Psoas muscle (tissue), 7 donors: ENCODE measurements at regions not wholly inside any gene's neighbourhood (a gene's known extent, or its start where the extent isn't known, plus 50 kb on each side); places are given as distances from the start of the nearest gene placed in this dataset.

Experiments used
- ATAC-seq, 4 donors: fragments of 200-7000 bp; cut with Tn5 transposase; one replicate each; pipeline ENCODE4 v1.9.1; 2020; ENCODE audit warnings: moderate library complexity in 3 of 4, mild to moderate bottlenecking in 2 of 4
- DNase-seq, 2 donors: peaks; one replicate each; pipeline ENCODE4 v3.0.0-alpha.2; 2020
- H3K27ac ChIP-seq: fragments of 200-600 bp; one replicate; pipeline ENCODE4 v1.8.0; 2022
- H3K27me3 ChIP-seq, 3 donors: fragments of 200-600 bp in 1 of 3; one replicate each; pipeline versions ENCODE4 v1.6.1 to v1.8.0; 2013 to 2022; ENCODE audit warnings: low read length in 2 of 3, mild to moderate bottlenecking in 2 of 3, moderate library complexity in 1 of 3; ENCODE audit not compliant: insufficient read depth in 3 of 3
- H3K36me3 ChIP-seq, 2 donors: fragments of 200-600 bp in 1 of 2; one replicate each; pipeline versions ENCODE4 v1.6.1 to v1.8.0; 2013 to 2022; ENCODE audit warnings: low read depth in 1 of 2, mild to moderate bottlenecking in 1 of 2, moderate library complexity in 1 of 2; ENCODE audit not compliant: insufficient read depth in 1 of 2
- H3K4me1 ChIP-seq: fragments of 200-600 bp; one replicate; pipeline ENCODE4 v1.8.0; 2022
- H3K4me3 ChIP-seq: fragments of 200-600 bp; one replicate; pipeline ENCODE4 v1.8.0; 2022; ENCODE audit warnings: mild to moderate bottlenecking
- H3K9me3 ChIP-seq: fragments of 200-600 bp; one replicate; pipeline ENCODE4 v1.8.0; 2022
- CTCF ChIP-seq: fragments of 200-600 bp; IDR thresholded peaks from one replicate; pipeline ENCODE4 v1.8.0; 2022; ENCODE audit warnings: antibody characterized with exemption
- WGBS, 3 donors: extraction: QIAGEN DNeasy Blood & Tissue Kit; methylation state at CpG; one replicate each; pipeline versions ENCODE4 v1.1.6 to v1.1.7; 2013; 5-methylcytosine and 5-hydroxymethylcytosine counted together
- intact Hi-C, 2 donors: fragments of 100-400 bp; cut with DNase I; formaldehyde crosslinking; loops; one replicate each; pipeline versions ENCODE4 v1.11.0 to v1.14.2; 2022
- donor health status: healthy with polysubstance abuse.
- donor health status: DM: no; HTN: no; CAD: no; lungs with moderate emphysema.
- donor health status: Bipolar disorder and iron deficiency.
- donor health status: healthy.
- donor health status: DM: yes; HTN: yes; CAD: no.
- donor health status: DM: no; HTN: no; CAD: no.
- donor health status: DM: yes; HTN: yes; CAD: no.

DNA sequence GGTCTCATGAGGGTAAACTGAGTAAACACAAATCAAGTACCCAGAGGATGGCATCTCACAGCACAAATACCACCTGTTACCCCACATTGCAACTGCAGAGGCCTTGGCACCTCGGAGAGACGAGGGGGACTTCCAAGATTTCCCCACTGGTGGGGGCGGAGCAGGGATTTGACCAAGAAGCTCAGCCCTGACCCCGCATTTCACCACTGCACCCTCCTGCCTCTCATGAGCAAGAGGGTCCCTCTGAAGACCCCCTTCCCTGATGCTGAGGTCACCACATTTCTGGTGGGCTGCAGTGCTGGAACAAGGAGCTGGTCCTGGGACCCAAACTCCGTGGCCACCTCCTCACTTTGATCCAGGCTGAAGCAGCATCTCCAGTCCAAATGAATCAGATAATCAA is 342.4 kb downstream of the NPHP4 start:
- no peak for DNase-seq
- H3K27me3 ChIP-seq = peaks cover 0 to 14% (median 13%) of the 10 kb centered on the region in 3 donors
- intact Hi-C loops = no loop called here

DNA sequence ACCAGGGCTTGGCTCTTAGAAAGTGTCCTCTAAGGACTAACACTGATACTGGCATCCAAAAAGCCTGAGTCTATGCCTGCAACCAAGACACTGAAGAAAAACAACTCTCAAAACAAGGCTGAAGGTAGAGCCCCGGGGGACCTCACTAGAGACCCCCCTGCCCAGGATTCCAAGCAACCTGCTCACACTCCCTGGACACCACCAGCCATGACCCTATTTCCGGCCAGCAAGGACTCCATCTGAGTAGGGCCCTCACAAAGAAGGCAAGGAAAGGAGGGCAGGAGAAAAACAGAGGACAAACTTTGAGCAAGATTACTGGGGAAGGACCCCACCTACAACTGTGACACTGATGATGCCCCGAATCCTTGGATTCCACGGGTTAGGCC is 343.1 kb downstream of the NPHP4 start:
- Histone ChIP-seq H3K4me1 (no peaks in the 10 kb centered on the region), H3K36me3 (no peaks in the 10 kb centered on the region), H3K27ac (no peak overlapping the region), H3K9me3 (no peaks in the 10 kb centered on the region), H3K27me3 (peaks cover 0 to 14% (median 13%) of the 10 kb centered on the region in 3 donors), H3K4me3 (no peak overlapping the region)
- intact Hi-C loops = no loop called here
- TF ChIP-seq CTCF = no peak
- DNase-seq (no peak), ATAC-seq (no peak)
- WGBS, 3 donors = 73 to 92% (median 91%) methylated on average over 4 of the region's 4 CpGs

More for the DNA sequence above, 342.4 kb downstream of the NPHP4 start:
- peaks cover 2% of the 10 kb centered on the region for H3K9me3 ChIP-seq
- no peaks in the 10 kb centered on the region for H3K4me1 ChIP-seq
- WGBS, 3 donors = 84 to 91% (median 87%) methylated on average over 5 of the region's 5 CpGs
- no peak overlapping the region for H3K4me3 ChIP-seq
- no peak for TF ChIP-seq CTCF
- no peak overlapping the region for H3K27ac ChIP-seq
- ATAC-seq = no peak
- H3K36me3 ChIP-seq = no peaks in the 10 kb centered on the region

DNA sequence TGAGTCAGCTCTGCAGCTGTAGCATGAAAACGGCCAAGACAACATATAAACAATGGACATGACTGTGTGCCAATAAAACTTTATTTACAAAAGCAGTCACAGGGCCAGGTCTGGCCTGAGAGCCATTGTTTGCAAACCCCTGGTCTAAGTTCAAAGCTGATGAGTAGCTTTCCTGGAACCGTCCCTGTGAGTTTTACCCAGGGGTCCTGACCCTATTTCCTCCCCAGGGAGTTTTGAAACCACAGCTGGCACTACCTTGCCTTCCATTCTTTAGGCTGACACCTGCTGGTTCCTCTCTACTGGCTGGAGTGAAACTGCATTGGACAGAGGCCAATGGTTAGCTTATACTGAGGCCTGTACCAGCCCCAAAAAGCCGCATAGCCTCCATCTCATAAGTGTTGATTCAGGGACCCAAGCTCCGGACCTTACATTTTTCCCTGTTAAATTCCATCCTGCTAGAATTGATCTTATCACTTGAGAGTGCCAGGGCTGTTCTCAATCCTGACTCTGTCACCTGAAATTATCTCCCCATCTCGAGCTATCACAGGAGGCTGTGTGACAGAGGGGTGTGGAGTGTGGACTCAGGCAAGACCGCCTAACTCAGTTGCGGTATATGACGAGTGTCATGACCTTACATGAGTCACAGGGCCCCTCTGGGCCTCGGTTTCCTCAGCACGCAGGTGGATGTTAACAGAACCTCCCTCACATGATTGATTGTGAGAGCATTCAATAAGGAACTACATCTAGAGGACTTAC is 343.6 kb downstream of the NPHP4 start:
- H3K9me3 ChIP-seq = no peaks in the 10 kb centered on the region
- no peak overlapping the region for H3K27ac ChIP-seq
- intact Hi-C loops = no loop called here
- DNase-seq = no peak
- H3K4me1 ChIP-seq = no peaks in the 10 kb centered on the region
- WGBS, 3 donors = 79 to 82% (median 80%) methylated on average over 10 of the region's 10 CpGs
- no peaks in the 10 kb centered on the region for H3K36me3 ChIP-seq
- H3K27me3 ChIP-seq = peaks cover 0 to 14% (median 13%) of the 10 kb centered on the region in 3 donors
- no peak for ATAC-seq
- H3K4me3 ChIP-seq = no peak overlapping the region
- TF ChIP-seq CTCF = no peak

DNA sequence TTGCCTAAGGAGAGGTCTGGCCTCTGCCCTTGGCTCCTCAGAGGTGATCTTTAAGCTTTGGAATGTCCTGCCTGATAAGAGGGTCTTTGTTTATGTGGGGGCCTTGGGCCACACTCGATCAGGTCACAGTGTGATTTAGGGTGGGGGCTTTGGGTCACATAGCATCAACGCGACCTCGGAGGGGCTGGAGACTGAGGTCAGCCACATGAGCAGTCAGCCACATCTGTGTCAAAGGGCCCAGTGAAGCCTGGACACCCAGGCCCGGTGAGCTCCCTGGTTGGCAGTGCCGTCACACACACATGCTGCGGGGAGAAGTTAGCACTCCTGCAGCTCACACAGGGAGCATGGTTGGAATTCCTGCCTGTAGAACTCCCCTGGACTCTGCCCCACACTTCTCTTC is 345.0 kb downstream of the NPHP4 start:
- DNase-seq (no peak), ATAC-seq (no peak)
- WGBS, 3 donors = 49 to 53% (median 50%) methylated on average over 7 of the region's 7 CpGs
- no peak overlapping the region for H3K27ac ChIP-seq
- intact Hi-C loops = no loop called here
- peaks cover 0 to 13% (median 9%) of the 10 kb centered on the region in 3 donors for H3K27me3 ChIP-seq
- H3K4me3 ChIP-seq = no peak overlapping the region
- no peak for TF ChIP-seq CTCF
- H3K9me3 ChIP-seq = no peaks in the 10 kb centered on the region
- no peaks in the 10 kb centered on the region for H3K4me1 ChIP-seq
- H3K36me3 ChIP-seq = no peaks in the 10 kb centered on the region
